GM12874 (cell line): ENCODE measurements at regions not wholly inside any gene's neighbourhood (a gene's known extent, or its start where the extent isn't known, plus 50 kb on each side); places are given as distances from the start of the nearest gene placed in this dataset.

Experiments used
- CTCF ChIP-seq: IDR thresholded peaks from 2 replicates; pipeline ENCODE4 v1.5.1; 2011; ENCODE audit warnings: low read depth, mild to moderate bottlenecking, control low read depth, low read length, moderate library complexity; ENCODE audit not compliant: insufficient read depth

GRCh38 chr4:138298431-138298830 lies 56.3 kb upstream of the SLC7A11 start:
- no peak for TF ChIP-seq CTCF

- no peak for TF ChIP-seq CTCF
Measured at GRCh38 chr4:138297743-138298405, 55.7 kb upstream of the SLC7A11 start.

GRCh38 chr4:138292321-138292720 lies 50.2 kb upstream of the SLC7A11 start:
- TF ChIP-seq CTCF: no peak
